ENCODE measurements at regions not wholly inside any gene's neighbourhood (a gene's known extent, or its start where the extent isn't known, plus 50 kb on each side); places are given as distances from the start of the nearest gene placed in this dataset.
A peak's percentile ranks its signal among the peaks of the same experiment; 100 is the strongest.
"Not testable (repeated sequence)": the region's sequence is repeated elsewhere in the genome, so short reads cannot be mapped to it uniquely, and the experiment has no call there.

- H3K4me3 ChIP-seq (ENCODE audit: low read depth, low read length) = no peak overlapping the region
- TF ChIP-seq CTCF (IDR thresholded peaks at IDR 0.05; ENCODE audit: insufficient read depth, low read depth, low read length, missing control alignments) = no peak
- DNase-seq (ENCODE audit: low read depth) = no peak
These were observed 192.9 kb upstream of the NECTIN3 start for GRCh38 chr3:110878692-110879091.

GRCh38 chr3:110881069-110881468 is 190.5 kb upstream of the NECTIN3 start:
- no peak overlapping the region for H3K4me3 ChIP-seq (ENCODE audit: low read depth, low read length)
- DNase-seq (ENCODE audit: low read depth) = peak; percentile 47
- peak; percentile 25 for TF ChIP-seq CTCF (IDR thresholded peaks at IDR 0.05; ENCODE audit: insufficient read depth, low read depth, low read length, missing control alignments)

GRCh38 chr3:110886222-110886893 is 185.3 kb upstream of the NECTIN3 start:
- DNase-seq (ENCODE audit: low read depth) = no peak
- TF ChIP-seq CTCF (IDR thresholded peaks at IDR 0.05; ENCODE audit: insufficient read depth, low read depth, low read length, missing control alignments) = no peak
- H3K4me3 ChIP-seq (ENCODE audit: low read depth, low read length) = no peak overlapping the region

- no peak overlapping the region for H3K4me3 ChIP-seq (ENCODE audit: low read depth, low read length)
- no peak for DNase-seq (ENCODE audit: low read depth)
- no peak for TF ChIP-seq CTCF (IDR thresholded peaks at IDR 0.05; ENCODE audit: insufficient read depth, low read depth, low read length, missing control alignments)
These were observed 184.4 kb upstream of the NECTIN3 start for GRCh38 chr3:110887176-110887575.

- not testable (repeated sequence) for DNase-seq (ENCODE audit: low read depth)
These were observed 182.8 kb upstream of the NECTIN3 start for GRCh38 chr3:110888625-110889375.

GRCh38 chr3:110889376-110889699 is 182.3 kb upstream of the NECTIN3 start:
- DNase-seq (ENCODE audit: low read depth); H3K4me3 ChIP-seq (ENCODE audit: low read depth, low read length): not testable (repeated sequence)

More at GRCh38 chr3:110888625-110889375, 182.8 kb upstream of the NECTIN3 start:
- H3K4me3 ChIP-seq (ENCODE audit: low read depth, low read length) = not testable (repeated sequence)

GRCh38 chr3:110894574-110894973 is 177.0 kb upstream of the NECTIN3 start:
- H3K4me3 ChIP-seq (ENCODE audit: low read depth, low read length) = no peak overlapping the region
- no peak for DNase-seq (ENCODE audit: low read depth)
- TF ChIP-seq CTCF (IDR thresholded peaks at IDR 0.05; ENCODE audit: insufficient read depth, low read depth, low read length, missing control alignments) = no peak

GRCh38 chr3:110895054-110895453 is 176.6 kb upstream of the NECTIN3 start:
- DNase-seq (ENCODE audit: low read depth) = no peak

More at GRCh38 chr3:110895054-110895453, 176.6 kb upstream of the NECTIN3 start:
- no peak overlapping the region for H3K4me3 ChIP-seq (ENCODE audit: low read depth, low read length)
- TF ChIP-seq CTCF (IDR thresholded peaks at IDR 0.05; ENCODE audit: insufficient read depth, low read depth, low read length, missing control alignments) = no peak
